HG02884 (cell line): ENCODE measurements at regions not wholly inside any gene's neighbourhood (a gene's known extent, or its start where the extent isn't known, plus 50 kb on each side); places are given as distances from the start of the nearest gene placed in this dataset.
"Not testable (repeated sequence)": the region's sequence is repeated elsewhere in the genome, so short reads cannot be mapped to it uniquely, and the experiment has no call there.

ENCODE experiments used
- ATAC-seq: cut with Tn5 transposase; IDR thresholded peaks from one replicate; pipeline ENCODE4 v1.9.1; 2021; ENCODE audit warnings: mild to moderate bottlenecking, moderate library complexity; ENCODE audit not compliant: unreplicated experiment

GRCh38 chr5:15384581-15384980, 115.4 kb upstream of the FBXL7 start:
- no peak for ATAC-seq

- ATAC-seq = no peak
These were observed 115.8 kb upstream of the FBXL7 start for GRCh38 chr5:15384176-15384575.

- ATAC-seq = no peak
These were observed 116.5 kb upstream of the FBXL7 start for GRCh38 chr5:15383469-15383868.

GRCh38 chr5:15383021-15383420, 117.0 kb upstream of the FBXL7 start:
- no peak for ATAC-seq

- ATAC-seq = no peak
These were observed 122.2 kb upstream of the FBXL7 start for GRCh38 chr5:15377573-15378340.

GRCh38 chr5:15376803-15377202, 123.2 kb upstream of the FBXL7 start:
- ATAC-seq = no peak

GRCh38 chr5:15376088-15376487, 123.9 kb upstream of the FBXL7 start:
- ATAC-seq = no peak

- no peak for ATAC-seq
These were observed 124.4 kb upstream of the FBXL7 start for GRCh38 chr5:15375559-15375958.

- no peak for ATAC-seq
These were observed 125.1 kb upstream of the FBXL7 start for GRCh38 chr5:15374886-15375285.

- no peak for ATAC-seq
These were observed 126.8 kb upstream of the FBXL7 start for GRCh38 chr5:15373151-15373550.

- ATAC-seq = no peak
These were observed 128.8 kb upstream of the FBXL7 start for GRCh38 chr5:15371184-15371583.

- ATAC-seq = no peak
These were observed 131.1 kb upstream of the FBXL7 start for GRCh38 chr5:15368835-15369234.

- ATAC-seq = no peak
These were observed 132.5 kb upstream of the FBXL7 start for GRCh38 chr5:15367489-15367888.

- no peak for ATAC-seq
These were observed 133.1 kb upstream of the FBXL7 start for GRCh38 chr5:15366676-15367391.

- no peak for ATAC-seq
These were observed 134.9 kb upstream of the FBXL7 start for GRCh38 chr5:15365070-15365469.

GRCh38 chr5:15363601-15364000, 136.4 kb upstream of the FBXL7 start:
- no peak for ATAC-seq

GRCh38 chr5:15357092-15357453, 142.9 kb upstream of the FBXL7 start:
- ATAC-seq = not testable (repeated sequence)

- ATAC-seq = not testable (repeated sequence)
These were observed 143.5 kb upstream of the FBXL7 start for GRCh38 chr5:15356308-15357091.

- ATAC-seq = no peak
These were observed 146.0 kb upstream of the FBXL7 start for GRCh38 chr5:15354021-15354420.

GRCh38 chr5:15353086-15353645, 146.8 kb upstream of the FBXL7 start:
- ATAC-seq = no peak

GRCh38 chr5:15350614-15351013, 149.4 kb upstream of the FBXL7 start:
- no peak for ATAC-seq
